ENCODE measurements at regions not wholly inside any gene's neighbourhood (a gene's known extent, or its start where the extent isn't known, plus 50 kb on each side); places are given as distances from the start of the nearest gene placed in this dataset.
A peak's percentile ranks its signal among the peaks of the same experiment; 100 is the strongest.

- TF ChIP-seq, protein P1, sequence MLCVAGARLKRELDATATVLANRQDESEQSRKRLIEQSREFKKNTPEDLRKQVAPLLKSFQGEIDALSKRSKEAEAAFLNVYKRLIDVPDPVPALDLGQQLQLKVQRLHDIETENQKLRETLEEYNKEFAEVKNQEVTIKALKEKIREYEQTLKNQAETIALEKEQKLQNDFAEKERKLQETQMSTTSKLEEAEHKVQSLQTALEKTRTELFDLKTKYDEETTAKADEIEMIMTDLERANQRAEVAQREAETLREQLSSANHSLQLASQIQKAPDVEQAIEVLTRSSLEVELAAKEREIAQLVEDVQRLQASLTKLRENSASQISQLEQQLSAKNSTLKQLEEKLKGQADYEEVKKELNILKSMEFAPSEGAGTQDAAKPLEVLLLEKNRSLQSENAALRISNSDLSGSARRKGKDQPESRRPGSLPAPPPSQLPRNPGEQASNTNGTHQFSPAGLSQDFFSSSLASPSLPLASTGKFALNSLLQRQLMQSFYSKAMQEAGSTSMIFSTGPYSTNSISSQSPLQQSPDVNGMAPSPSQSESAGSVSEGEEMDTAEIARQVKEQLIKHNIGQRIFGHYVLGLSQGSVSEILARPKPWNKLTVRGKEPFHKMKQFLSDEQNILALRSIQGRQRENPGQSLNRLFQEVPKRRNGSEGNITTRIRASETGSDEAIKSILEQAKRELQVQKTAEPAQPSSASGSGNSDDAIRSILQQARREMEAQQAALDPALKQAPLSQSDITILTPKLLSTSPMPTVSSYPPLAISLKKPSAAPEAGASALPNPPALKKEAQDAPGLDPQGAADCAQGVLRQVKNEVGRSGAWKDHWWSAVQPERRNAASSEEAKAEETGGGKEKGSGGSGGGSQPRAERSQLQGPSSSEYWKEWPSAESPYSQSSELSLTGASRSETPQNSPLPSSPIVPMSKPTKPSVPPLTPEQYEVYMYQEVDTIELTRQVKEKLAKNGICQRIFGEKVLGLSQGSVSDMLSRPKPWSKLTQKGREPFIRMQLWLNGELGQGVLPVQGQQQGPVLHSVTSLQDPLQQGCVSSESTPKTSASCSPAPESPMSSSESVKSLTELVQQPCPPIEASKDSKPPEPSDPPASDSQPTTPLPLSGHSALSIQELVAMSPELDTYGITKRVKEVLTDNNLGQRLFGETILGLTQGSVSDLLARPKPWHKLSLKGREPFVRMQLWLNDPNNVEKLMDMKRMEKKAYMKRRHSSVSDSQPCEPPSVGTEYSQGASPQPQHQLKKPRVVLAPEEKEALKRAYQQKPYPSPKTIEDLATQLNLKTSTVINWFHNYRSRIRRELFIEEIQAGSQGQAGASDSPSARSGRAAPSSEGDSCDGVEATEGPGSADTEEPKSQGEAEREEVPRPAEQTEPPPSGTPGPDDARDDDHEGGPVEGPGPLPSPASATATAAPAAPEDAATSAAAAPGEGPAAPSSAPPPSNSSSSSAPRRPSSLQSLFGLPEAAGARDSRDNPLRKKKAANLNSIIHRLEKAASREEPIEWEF (IDR thresholded peaks at IDR 0.05; ENCODE audit: insufficient replicate concordance, low read depth, low read length): no peak
- TF ChIP-seq, protein P2, sequence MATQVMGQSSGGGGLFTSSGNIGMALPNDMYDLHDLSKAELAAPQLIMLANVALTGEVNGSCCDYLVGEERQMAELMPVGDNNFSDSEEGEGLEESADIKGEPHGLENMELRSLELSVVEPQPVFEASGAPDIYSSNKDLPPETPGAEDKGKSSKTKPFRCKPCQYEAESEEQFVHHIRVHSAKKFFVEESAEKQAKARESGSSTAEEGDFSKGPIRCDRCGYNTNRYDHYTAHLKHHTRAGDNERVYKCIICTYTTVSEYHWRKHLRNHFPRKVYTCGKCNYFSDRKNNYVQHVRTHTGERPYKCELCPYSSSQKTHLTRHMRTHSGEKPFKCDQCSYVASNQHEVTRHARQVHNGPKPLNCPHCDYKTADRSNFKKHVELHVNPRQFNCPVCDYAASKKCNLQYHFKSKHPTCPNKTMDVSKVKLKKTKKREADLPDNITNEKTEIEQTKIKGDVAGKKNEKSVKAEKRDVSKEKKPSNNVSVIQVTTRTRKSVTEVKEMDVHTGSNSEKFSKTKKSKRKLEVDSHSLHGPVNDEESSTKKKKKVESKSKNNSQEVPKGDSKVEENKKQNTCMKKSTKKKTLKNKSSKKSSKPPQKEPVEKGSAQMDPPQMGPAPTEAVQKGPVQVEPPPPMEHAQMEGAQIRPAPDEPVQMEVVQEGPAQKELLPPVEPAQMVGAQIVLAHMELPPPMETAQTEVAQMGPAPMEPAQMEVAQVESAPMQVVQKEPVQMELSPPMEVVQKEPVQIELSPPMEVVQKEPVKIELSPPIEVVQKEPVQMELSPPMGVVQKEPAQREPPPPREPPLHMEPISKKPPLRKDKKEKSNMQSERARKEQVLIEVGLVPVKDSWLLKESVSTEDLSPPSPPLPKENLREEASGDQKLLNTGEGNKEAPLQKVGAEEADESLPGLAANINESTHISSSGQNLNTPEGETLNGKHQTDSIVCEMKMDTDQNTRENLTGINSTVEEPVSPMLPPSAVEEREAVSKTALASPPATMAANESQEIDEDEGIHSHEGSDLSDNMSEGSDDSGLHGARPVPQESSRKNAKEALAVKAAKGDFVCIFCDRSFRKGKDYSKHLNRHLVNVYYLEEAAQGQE (IDR thresholded peaks at IDR 0.05; ENCODE audit: low read depth, low read length): no peak
- 0 out of 4 replicates have a peak, but pooled peaks of 1 of the 2 experiments have one; percentile 44 for TF ChIP-seq SRF (IDR thresholded peaks at IDR 0.05; ENCODE audit: low read depth in 2 of 2, low read length in 2 of 2)
- TF ChIP-seq SMAD5 (IDR thresholded peaks at IDR 0.05; ENCODE audit: low read depth): no peak
- TF ChIP-seq RB1 (IDR thresholded peaks at IDR 0.05; ENCODE audit: borderline replicate concordance): peak; percentile 61; the same call in 1 of the 2 replicates
- no peak for TF ChIP-seq NR2F1 (conservative IDR thresholded peaks at IDR 0.05)
- peak; percentile 72; the same call in 1 of the 2 replicates for TF ChIP-seq CHD2 (IDR thresholded peaks at IDR 0.05; ENCODE audit: borderline replicate concordance, low read depth, low read length)
- TF ChIP-seq TCF7 (IDR thresholded peaks at IDR 0.05; ENCODE audit: borderline replicate concordance): no peak
- TF ChIP-seq ZNF622 (IDR thresholded peaks at IDR 0.05): no peak
- TF ChIP-seq, protein P3, sequence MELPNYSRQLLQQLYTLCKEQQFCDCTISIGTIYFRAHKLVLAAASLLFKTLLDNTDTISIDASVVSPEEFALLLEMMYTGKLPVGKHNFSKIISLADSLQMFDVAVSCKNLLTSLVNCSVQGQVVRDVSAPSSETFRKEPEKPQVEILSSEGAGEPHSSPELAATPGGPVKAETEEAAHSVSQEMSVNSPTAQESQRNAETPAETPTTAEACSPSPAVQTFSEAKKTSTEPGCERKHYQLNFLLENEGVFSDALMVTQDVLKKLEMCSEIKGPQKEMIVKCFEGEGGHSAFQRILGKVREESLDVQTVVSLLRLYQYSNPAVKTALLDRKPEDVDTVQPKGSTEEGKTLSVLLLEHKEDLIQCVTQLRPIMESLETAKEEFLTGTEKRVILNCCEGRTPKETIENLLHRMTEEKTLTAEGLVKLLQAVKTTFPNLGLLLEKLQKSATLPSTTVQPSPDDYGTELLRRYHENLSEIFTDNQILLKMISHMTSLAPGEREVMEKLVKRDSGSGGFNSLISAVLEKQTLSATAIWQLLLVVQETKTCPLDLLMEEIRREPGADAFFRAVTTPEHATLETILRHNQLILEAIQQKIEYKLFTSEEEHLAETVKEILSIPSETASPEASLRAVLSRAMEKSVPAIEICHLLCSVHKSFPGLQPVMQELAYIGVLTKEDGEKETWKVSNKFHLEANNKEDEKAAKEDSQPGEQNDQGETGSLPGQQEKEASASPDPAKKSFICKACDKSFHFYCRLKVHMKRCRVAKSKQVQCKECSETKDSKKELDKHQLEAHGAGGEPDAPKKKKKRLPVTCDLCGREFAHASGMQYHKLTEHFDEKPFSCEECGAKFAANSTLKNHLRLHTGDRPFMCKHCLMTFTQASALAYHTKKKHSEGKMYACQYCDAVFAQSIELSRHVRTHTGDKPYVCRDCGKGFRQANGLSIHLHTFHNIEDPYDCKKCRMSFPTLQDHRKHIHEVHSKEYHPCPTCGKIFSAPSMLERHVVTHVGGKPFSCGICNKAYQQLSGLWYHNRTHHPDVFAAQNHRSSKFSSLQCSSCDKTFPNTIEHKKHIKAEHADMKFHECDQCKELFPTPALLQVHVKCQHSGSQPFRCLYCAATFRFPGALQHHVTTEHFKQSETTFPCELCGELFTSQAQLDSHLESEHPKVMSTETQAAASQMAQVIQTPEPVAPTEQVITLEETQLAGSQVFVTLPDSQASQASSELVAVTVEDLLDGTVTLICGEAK (IDR thresholded peaks at IDR 0.05; ENCODE audit: borderline replicate concordance): no peak
- TF ChIP-seq, protein P4, sequence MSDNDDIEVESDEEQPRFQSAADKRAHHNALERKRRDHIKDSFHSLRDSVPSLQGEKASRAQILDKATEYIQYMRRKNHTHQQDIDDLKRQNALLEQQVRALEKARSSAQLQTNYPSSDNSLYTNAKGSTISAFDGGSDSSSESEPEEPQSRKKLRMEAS (IDR thresholded peaks at IDR 0.05; ENCODE audit: low read depth, low read length): peak; percentile 71; the same call in 1 of the 2 replicates
- TF ChIP-seq BACH1 (IDR thresholded peaks at IDR 0.05; ENCODE audit: borderline replicate concordance): peak; percentile 86; the same call in 1 of the 2 replicates
- no peak for TF ChIP-seq IRF5 (IDR thresholded peaks at IDR 0.05; ENCODE audit: borderline replicate concordance)
- TF ChIP-seq TCF3 (IDR thresholded peaks at IDR 0.05; ENCODE audit: borderline replicate concordance, insufficient read depth, low read depth, low read length): peak; percentile 88; the same call in 1 of the 2 replicates
Observed at GRCh38 chr4:159018062-159018629, 84.7 kb upstream of the RAPGEF2 start (continued).
